Mesothelial cell of epicardium (in vitro differentiated cells): ENCODE measurements at regions not wholly inside any gene's neighbourhood (a gene's known extent, or its start where the extent isn't known, plus 50 kb on each side); places are given as distances from the start of the nearest gene placed in this dataset.

ENCODE experiments used
- DNase-seq, 2 experiments: peaks; one replicate each; pipeline ENCODE4 v3.0.0; 2021; ENCODE audit warnings: low spot score in 2 of 2; ENCODE audit not compliant: unreplicated experiment in 2 of 2
- H3K27ac Mint-ChIP-seq: 2 replicates; pipeline ENCODE4 v1.8.0; 2021; ENCODE audit warnings: mixed read lengths
- H3K27me3 Mint-ChIP-seq: 2 replicates; pipeline ENCODE4 v1.8.0; 2021; ENCODE audit warnings: low read depth, mixed read lengths
- H3K36me3 Mint-ChIP-seq: 2 replicates; pipeline ENCODE4 v1.8.0; 2021; ENCODE audit warnings: mixed read lengths
- H3K4me1 Mint-ChIP-seq: 2 replicates; pipeline ENCODE4 v1.8.0; 2021; ENCODE audit warnings: mixed read lengths
- H3K4me3 Mint-ChIP-seq: 2 replicates; pipeline ENCODE4 v1.8.0; 2021; ENCODE audit warnings: mild to moderate bottlenecking, moderate library complexity, mixed read lengths
- H3K9me3 Mint-ChIP-seq: 2 replicates; pipeline ENCODE4 v1.8.0; 2021; ENCODE audit warnings: mixed read lengths
- TF ChIP-seq, protein P1 (sequence below): fragments of 200-600 bp; sonication (generic); IDR thresholded peaks from one replicate; pipeline ENCODE4 v1.5.0; 2021; ENCODE audit warnings: antibody characterized with exemption; ENCODE audit not compliant: unreplicated experiment

DNA sequence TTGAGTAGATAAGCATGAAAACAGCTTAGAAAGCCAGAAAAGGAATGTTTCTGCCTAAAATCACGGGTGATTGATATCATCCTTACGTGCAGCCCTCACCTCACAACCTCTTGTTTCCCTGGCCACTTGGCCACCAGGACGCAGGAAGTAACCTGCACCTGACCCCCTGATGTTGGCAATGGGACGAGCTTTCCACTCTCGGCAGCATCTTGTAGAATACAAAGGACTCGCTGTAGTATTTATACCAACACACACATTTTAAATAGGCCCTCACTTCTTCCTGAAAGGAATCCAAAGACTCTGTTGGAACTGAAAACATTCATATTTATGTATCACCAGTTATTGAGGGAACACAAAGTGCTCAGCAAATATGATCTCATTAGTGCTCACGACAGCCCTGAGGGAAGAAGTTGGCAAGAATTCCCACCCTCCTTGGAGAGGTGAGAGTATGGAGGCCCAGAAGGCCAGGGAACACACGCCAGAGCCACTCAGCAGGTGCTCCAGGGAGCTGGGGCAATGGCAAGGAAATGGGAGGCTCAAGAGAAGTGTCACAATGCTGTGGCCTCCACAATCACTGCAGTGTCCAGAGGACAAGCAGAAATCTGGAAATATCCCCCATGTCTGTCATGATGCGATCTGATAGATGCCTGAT lies 103.3 kb upstream of the KIT start:
- Mint-ChIP-seq H3K4me1 (no peaks in the 10 kb centered on the region), H3K36me3 (no peaks in the 10 kb centered on the region), H3K4me3 (no peak overlapping the region), H3K9me3 (no peaks in the 10 kb centered on the region), H3K27ac (no peak overlapping the region), H3K27me3 (peaks cover 1% of the 10 kb centered on the region)
- TF ChIP-seq, protein P1, sequence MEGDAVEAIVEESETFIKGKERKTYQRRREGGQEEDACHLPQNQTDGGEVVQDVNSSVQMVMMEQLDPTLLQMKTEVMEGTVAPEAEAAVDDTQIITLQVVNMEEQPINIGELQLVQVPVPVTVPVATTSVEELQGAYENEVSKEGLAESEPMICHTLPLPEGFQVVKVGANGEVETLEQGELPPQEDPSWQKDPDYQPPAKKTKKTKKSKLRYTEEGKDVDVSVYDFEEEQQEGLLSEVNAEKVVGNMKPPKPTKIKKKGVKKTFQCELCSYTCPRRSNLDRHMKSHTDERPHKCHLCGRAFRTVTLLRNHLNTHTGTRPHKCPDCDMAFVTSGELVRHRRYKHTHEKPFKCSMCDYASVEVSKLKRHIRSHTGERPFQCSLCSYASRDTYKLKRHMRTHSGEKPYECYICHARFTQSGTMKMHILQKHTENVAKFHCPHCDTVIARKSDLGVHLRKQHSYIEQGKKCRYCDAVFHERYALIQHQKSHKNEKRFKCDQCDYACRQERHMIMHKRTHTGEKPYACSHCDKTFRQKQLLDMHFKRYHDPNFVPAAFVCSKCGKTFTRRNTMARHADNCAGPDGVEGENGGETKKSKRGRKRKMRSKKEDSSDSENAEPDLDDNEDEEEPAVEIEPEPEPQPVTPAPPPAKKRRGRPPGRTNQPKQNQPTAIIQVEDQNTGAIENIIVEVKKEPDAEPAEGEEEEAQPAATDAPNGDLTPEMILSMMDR, result no peak
- DNase-seq, result no peak

DNA sequence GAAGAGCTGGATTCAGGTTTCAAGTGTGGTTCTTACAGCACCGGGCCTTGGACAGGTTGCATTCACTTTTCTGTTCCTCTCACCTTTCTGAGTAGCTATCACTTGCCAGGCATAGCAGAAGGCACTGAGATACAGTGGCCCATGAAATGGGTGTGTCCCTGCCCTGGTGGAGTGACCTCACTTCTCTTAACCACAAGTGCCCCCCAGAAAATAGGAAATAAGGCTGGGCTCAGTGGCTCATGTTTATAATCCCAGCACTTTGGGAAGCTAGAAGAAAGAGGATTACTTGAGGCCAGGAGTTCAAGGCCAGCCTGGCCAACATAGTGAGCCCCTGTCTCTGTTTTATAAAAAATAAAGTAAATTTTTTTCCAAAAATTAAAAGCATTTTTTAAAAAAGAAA lies 101.7 kb upstream of the KIT start:
- Mint-ChIP-seq H3K4me1 (no peaks in the 10 kb centered on the region), H3K27ac (no peak overlapping the region), H3K4me3 (no peak overlapping the region), H3K27me3 (peaks cover 1% of the 10 kb centered on the region), H3K36me3 (no peaks in the 10 kb centered on the region), H3K9me3 (no peaks in the 10 kb centered on the region)
- no peak for DNase-seq
- TF ChIP-seq, protein P1, result no peak

DNA sequence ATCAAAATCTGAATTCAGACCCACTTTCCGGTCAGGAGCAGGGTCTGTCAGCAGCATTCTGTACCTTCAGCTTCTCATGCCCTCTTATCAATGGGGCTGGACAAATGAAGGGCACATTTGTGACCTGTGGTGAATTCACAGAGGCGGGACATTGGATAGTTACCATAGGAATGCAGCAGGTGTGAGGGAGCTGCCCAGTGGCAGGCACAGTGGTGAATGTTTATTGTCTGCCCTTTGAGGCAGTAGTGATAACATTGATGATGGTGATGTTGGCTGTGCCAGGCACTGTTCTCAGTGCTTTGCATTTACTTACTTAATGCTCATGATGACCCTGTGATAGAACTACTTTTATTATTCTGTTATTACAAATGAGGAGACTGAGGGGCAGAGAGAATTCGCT lies 101.2 kb upstream of the KIT start:
- no peak overlapping the region for H3K4me3 Mint-ChIP-seq
- TF ChIP-seq, protein P1, result no peak
- no peaks in the 10 kb centered on the region for H3K9me3 Mint-ChIP-seq
- H3K4me1 Mint-ChIP-seq, result no peaks in the 10 kb centered on the region
- no peaks in the 10 kb centered on the region for H3K36me3 Mint-ChIP-seq
- H3K27me3 Mint-ChIP-seq, result no peaks in the 10 kb centered on the region
- DNase-seq, result no peak
- H3K27ac Mint-ChIP-seq, result no peak overlapping the region

DNA sequence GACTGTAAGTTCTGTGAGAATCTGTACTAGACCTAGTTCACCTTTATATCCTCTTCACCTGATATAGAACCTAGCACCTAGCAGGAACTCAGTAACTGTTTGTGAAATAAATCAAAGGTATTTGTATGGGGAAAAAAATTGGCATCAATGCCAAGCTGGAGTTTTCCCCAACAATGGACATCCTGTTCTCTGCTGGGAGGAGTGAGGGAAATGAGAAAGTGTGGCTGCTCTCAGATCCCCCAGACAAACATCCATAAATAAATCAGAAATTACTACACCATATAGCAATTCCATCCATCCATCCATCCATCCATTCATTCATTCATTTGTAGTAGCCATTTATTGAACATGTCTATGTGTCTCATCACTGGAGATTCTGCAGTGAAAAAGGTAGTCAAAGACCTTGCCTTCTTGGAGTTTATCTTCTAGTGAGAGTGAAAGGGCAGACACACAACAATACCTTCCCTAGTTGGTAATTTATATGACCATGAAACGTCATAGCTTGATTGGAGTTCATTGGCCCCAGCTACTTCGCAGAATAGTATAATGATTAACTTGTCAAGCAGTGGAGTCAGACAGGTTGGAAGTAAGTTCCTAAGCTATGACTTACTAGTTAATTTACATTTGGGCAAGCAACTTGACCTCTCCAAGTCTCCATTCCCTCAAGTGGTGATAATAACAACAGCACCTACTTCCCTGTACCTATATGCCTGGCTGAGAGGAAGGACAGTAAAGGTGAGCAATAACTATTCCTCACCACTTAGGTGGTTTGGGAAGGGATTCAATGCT lies 98.7 kb upstream of the KIT start:
- Mint-ChIP-seq H3K9me3 (no peaks in the 10 kb centered on the region), H3K27ac (no peak overlapping the region), H3K36me3 (no peaks in the 10 kb centered on the region), H3K4me1 (no peaks in the 10 kb centered on the region), H3K27me3 (no peaks in the 10 kb centered on the region), H3K4me3 (no peak overlapping the region)
- TF ChIP-seq, protein P1, result no peak
- no peak for DNase-seq

DNA sequence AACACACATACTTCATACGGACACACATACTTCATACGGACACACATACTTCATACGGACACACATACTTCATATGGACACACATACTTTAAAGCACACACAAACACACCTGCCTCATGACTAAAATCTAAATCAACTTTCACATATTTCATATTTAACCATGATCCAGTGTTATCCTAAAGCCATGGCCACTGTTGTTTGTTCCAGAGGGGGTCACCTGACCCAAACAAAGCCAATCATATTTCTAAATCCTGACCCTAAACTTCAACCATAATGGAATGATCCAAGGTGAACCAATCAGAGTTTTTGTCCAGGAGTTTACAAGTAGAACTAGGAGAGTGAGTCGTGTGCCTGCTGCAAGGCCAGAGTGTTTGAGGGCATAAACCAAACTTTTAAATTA lies 97.2 kb upstream of the KIT start:
- no peak overlapping the region for H3K4me3 Mint-ChIP-seq
- H3K27me3 Mint-ChIP-seq, result no peaks in the 10 kb centered on the region

More for the DNA sequence above, 97.2 kb upstream of the KIT start:
- TF ChIP-seq, protein P1, result no peak
- no peak for DNase-seq
- Mint-ChIP-seq H3K36me3 (no peaks in the 10 kb centered on the region), H3K9me3 (no peaks in the 10 kb centered on the region), H3K27ac (no peak overlapping the region), H3K4me1 (no peaks in the 10 kb centered on the region)
